Heart left ventricle (tissue), 13 donors: ENCODE measurements at regions not wholly inside any gene's neighbourhood (a gene's known extent, or its start where the extent isn't known, plus 50 kb on each side); places are given as distances from the start of the nearest gene placed in this dataset.
A peak's percentile ranks its signal among the peaks of the same experiment; 100 is the strongest.

Source experiments
- CTCF ChIP-seq, 12 donors: fragments of 200-600 bp; sonication (generic) in 4 of 12; IDR thresholded peaks; one replicate each; pipeline versions ENCODE4 v1.5.0 to v1.8.0; 2018 to 2022; ENCODE audit warnings: antibody characterized with exemption in 12 of 12, mild to moderate bottlenecking in 5 of 12
- POLR2A ChIP-seq, 2 donors: fragments of 450-650 bp; IDR thresholded peaks; one replicate each; pipeline ENCODE4 v1.6.1; 2017; ENCODE audit warnings: antibody characterized with exemption in 2 of 2, mild to moderate bottlenecking in 2 of 2, moderate library complexity in 2 of 2
- donor health status: ischemic (EF 13 %, LVEDD 7.1; RV severe dilation, severe dysfunction).
- donor health status: DM: no; HTN: yes; CAD: no.
- donor health status: DM: no; HTN: no; CAD: no.
- donor health status: ischemic (EF 25% LVEDD 6.9; RV normal size, moderate dysfunction).
- donor health status: ischemic (EF 25% LVEDD 5.7; RV mildly dilated, moderate dysfunction).
- donor health status: ischemic (EF 35%, LVEDD 5.7; RV mildly dilated, moderate dysfunction).
- donor health status: nonischemic (EF 11% LVEDD 7.7; RV severe dilation, severe dysfunction).
- donor health status: DM: yes; HTN: yes; CAD: no.
- donor health status: PGD.
- donor health status: ischemic (EF 29% LVEDD 5.4; RV normal size, mild dysfunction).
- donor health status: nonischemic (EF 23%, LVEDD 6.1; RV moderate dilation, normal function).

- TF ChIP-seq CTCF (IDR thresholded peaks at IDR 0.05) (peak in 6 of 12 donors; percentile 7 to 41 (median 34)), POLR2A (IDR thresholded peaks at IDR 0.05) (no peak)
Observed at GRCh38 chr13:91078093-91078679, 269.3 kb upstream of the MIR17HG start.
